AML-193 (cell line): ENCODE measurements at regions not wholly inside any gene's neighbourhood (a gene's known extent, or its start where the extent isn't known, plus 50 kb on each side); places are given as distances from the start of the nearest gene placed in this dataset.

Experiments used
- DNase-seq, 2 experiments: peaks; one replicate each; lab custom pipeline; 2025; lab: John Stamatoyannopoulos, UW

- DNase-seq = no peak
These were observed 259.8 kb upstream of the ADAMTS16 start for GRCh38 chr5:4880304-4880741.

- DNase-seq = no peak
These were observed 258.6 kb upstream of the ADAMTS16 start for GRCh38 chr5:4881366-4882002.

- no peak for DNase-seq
These were observed 257.9 kb upstream of the ADAMTS16 start for GRCh38 chr5:4882186-4882585.

- DNase-seq = no peak
These were observed 256.8 kb upstream of the ADAMTS16 start for GRCh38 chr5:4883360-4883759.

GRCh38 chr5:4893063-4893744 lies 246.9 kb upstream of the ADAMTS16 start:
- DNase-seq = no peak

- no peak for DNase-seq
These were observed 243.8 kb upstream of the ADAMTS16 start for GRCh38 chr5:4896328-4896727.

- DNase-seq = no peak
These were observed 238.8 kb upstream of the ADAMTS16 start for GRCh38 chr5:4901305-4901811.

- DNase-seq = no peak
These were observed 238.2 kb upstream of the ADAMTS16 start for GRCh38 chr5:4901924-4902323.

GRCh38 chr5:4905674-4906520 lies 234.2 kb upstream of the ADAMTS16 start:
- DNase-seq = no peak

GRCh38 chr5:4906786-4907185 lies 233.3 kb upstream of the ADAMTS16 start:
- no peak for DNase-seq

GRCh38 chr5:4907571-4907970 lies 232.6 kb upstream of the ADAMTS16 start:
- DNase-seq = no peak

GRCh38 chr5:4909086-4909485 lies 231.0 kb upstream of the ADAMTS16 start:
- no peak for DNase-seq

- DNase-seq = no peak
These were observed 228.3 kb upstream of the ADAMTS16 start for GRCh38 chr5:4911646-4912403.

- no peak for DNase-seq
These were observed 218.2 kb upstream of the ADAMTS16 start for GRCh38 chr5:4921929-4922328.

- DNase-seq = no peak
These were observed 215.6 kb upstream of the ADAMTS16 start for GRCh38 chr5:4924577-4924976.

- no peak for DNase-seq
These were observed 213.0 kb upstream of the ADAMTS16 start for GRCh38 chr5:4927097-4927496.

GRCh38 chr5:4928409-4928808 lies 211.7 kb upstream of the ADAMTS16 start:
- no peak for DNase-seq

- DNase-seq = no peak
These were observed 211.0 kb upstream of the ADAMTS16 start for GRCh38 chr5:4929092-4929655.

- DNase-seq = no peak
These were observed 200.9 kb upstream of the ADAMTS16 start for GRCh38 chr5:4939042-4939781.

- no peak for DNase-seq
These were observed 199.0 kb upstream of the ADAMTS16 start for GRCh38 chr5:4941161-4941560.
